ENCODE measurements at regions not wholly inside any gene's neighbourhood (a gene's known extent, or its start where the extent isn't known, plus 50 kb on each side); places are given as distances from the start of the nearest gene placed in this dataset.
"Not testable (repeated sequence)": the region's sequence is repeated elsewhere in the genome, so short reads cannot be mapped to it uniquely, and the experiment has no call there.

DNA sequence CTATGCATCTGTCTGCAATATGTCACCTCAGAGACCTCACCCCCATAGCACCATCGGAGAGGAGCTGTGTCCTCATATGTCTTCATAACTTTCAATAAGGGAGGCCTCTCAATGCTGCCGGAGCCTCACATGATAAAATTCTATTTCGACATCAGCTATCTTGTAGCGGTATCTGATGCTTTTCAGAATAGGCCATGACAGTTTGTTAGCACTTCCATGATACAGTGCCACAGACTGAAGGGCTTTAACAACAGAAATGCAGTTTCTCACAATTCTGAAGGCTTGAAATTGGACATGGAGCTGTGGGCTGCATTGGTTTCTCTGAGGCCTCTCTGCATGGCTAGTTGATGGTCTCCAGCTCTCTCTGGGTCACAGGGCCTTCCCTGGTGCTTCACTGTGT lies 125.0 kb upstream of the PZP start:
- Mint-ChIP-seq H3K27me3 (ENCODE audit: low read depth, poor library complexity) (no peaks in the 10 kb centered on the region), H3K4me1 (peaks cover 1% of the 10 kb centered on the region), H3K27ac (no peak overlapping the region), H3K4me3 (no peak overlapping the region), H3K36me3 (ENCODE audit: low read depth) (peaks cover 52% of the 10 kb centered on the region), H3K9me3 (peaks cover 21% of the 10 kb centered on the region)
- no peak for DNase-seq
- TF ChIP-seq CTCF (IDR thresholded peaks at IDR 0.05) = no peak

DNA sequence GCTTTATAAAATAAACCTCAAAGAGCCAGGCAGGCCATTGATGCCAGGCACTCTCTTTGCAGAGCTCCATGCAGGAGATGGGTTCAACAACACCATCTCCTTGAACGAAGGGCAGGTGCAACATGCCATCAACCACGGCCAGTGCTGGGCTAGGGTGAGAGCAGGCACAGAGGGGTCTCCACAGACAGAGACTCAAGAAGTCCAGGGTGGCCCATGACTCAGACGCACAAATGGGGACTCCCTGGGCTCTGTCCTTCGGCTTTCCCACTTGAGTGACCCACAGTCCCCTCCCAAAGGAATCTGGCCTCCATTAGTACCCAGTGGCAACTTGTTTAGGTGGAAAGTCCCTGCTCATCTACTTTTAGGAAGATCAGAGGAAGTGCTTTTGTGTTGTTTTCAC lies 124.4 kb upstream of the PZP start:
- no peaks in the 10 kb centered on the region for H3K27me3 Mint-ChIP-seq (ENCODE audit: low read depth, poor library complexity)
- no peak overlapping the region for H3K27ac Mint-ChIP-seq
- no peak overlapping the region for H3K4me3 Mint-ChIP-seq
- no peak for TF ChIP-seq CTCF (IDR thresholded peaks at IDR 0.05)
- peaks cover 19% of the 10 kb centered on the region for H3K9me3 Mint-ChIP-seq
- peaks cover under 1% of the 10 kb centered on the region for H3K4me1 Mint-ChIP-seq
- no peak for DNase-seq
- H3K36me3 Mint-ChIP-seq (ENCODE audit: low read depth) = peaks cover 50% of the 10 kb centered on the region

- H3K27me3 Mint-ChIP-seq (ENCODE audit: low read depth, poor library complexity) = no peaks in the 10 kb centered on the region
Observed at GRCh38 chr12:9331218-9331626, 123.0 kb upstream of the PZP start.

GRCh38 chr12:9329019-9329418 lies 120.8 kb upstream of the PZP start:
- peaks cover 36% of the 10 kb centered on the region for H3K4me1 Mint-ChIP-seq
- H3K36me3 Mint-ChIP-seq (ENCODE audit: low read depth) = peaks cover 30% of the 10 kb centered on the region
- H3K27ac Mint-ChIP-seq = no peak overlapping the region
- no peak for TF ChIP-seq CTCF (IDR thresholded peaks at IDR 0.05)
- H3K4me3 Mint-ChIP-seq = no peak overlapping the region
- no peaks in the 10 kb centered on the region for H3K9me3 Mint-ChIP-seq
- no peaks in the 10 kb centered on the region for H3K27me3 Mint-ChIP-seq (ENCODE audit: low read depth, poor library complexity)
- no peak for DNase-seq

More at GRCh38 chr12:9331218-9331626, 123.0 kb upstream of the PZP start:
- H3K4me3 Mint-ChIP-seq = no peak overlapping the region
- peak; percentile 97 for TF ChIP-seq CTCF (IDR thresholded peaks at IDR 0.05)
- peaks cover 7% of the 10 kb centered on the region for H3K9me3 Mint-ChIP-seq
- H3K36me3 Mint-ChIP-seq (ENCODE audit: low read depth) = peaks cover 49% of the 10 kb centered on the region
- no peak overlapping the region for H3K27ac Mint-ChIP-seq
- DNase-seq = peak; percentile 77
- peaks cover 14% of the 10 kb centered on the region for H3K4me1 Mint-ChIP-seq

- TF ChIP-seq CTCF (IDR thresholded peaks at IDR 0.05) = no peak
- peaks cover 26% of the 10 kb centered on the region for H3K36me3 Mint-ChIP-seq (ENCODE audit: low read depth)
- no peak overlapping the region for H3K27ac Mint-ChIP-seq
- peaks cover 46% of the 10 kb centered on the region for H3K4me1 Mint-ChIP-seq
- DNase-seq = no peak
- H3K9me3 Mint-ChIP-seq = no peaks in the 10 kb centered on the region
- peaks cover 2% of the 10 kb centered on the region for H3K27me3 Mint-ChIP-seq (ENCODE audit: low read depth, poor library complexity)
- H3K4me3 Mint-ChIP-seq = no peak overlapping the region
Observed at GRCh38 chr12:9328065-9328464, 119.9 kb upstream of the PZP start.

DNA sequence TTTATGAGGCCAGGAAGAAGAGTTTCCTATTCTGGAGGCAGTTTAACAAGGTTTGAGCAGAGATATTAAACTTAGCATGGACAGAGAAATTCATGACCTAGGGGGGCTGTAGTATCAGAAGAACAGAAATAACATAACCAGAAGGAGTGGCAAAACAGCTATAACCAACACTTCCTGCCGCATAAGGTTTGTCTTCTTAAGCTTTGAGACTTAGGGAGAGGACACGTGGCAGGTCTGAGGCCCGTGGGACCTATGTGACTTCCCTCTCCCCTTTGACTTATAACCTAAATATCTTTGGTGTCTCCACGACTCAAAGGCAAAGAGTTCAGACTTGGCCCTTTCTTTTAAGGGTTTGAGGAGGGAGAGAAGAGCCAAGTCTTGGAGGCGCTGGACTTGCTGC lies 119.1 kb upstream of the PZP start:
- Mint-ChIP-seq H3K4me1 (peaks cover 53% of the 10 kb centered on the region), H3K27ac (no peak overlapping the region), H3K36me3 (ENCODE audit: low read depth) (peaks cover 26% of the 10 kb centered on the region), H3K9me3 (no peaks in the 10 kb centered on the region), H3K4me3 (no peak overlapping the region), H3K27me3 (ENCODE audit: low read depth, poor library complexity) (peaks cover 2% of the 10 kb centered on the region)
- DNase-seq = no peak
- TF ChIP-seq CTCF (IDR thresholded peaks at IDR 0.05) = no peak

- not testable (repeated sequence) for DNase-seq; H3K27me3 Mint-ChIP-seq (ENCODE audit: low read depth, poor library complexity); H3K4me3 Mint-ChIP-seq; H3K9me3 Mint-ChIP-seq
- H3K27ac Mint-ChIP-seq = peak overlapping the region; percentile 76
- H3K4me1 Mint-ChIP-seq = peaks cover 55% of the 10 kb centered on the region
- H3K36me3 Mint-ChIP-seq (ENCODE audit: low read depth) = peaks cover 26% of the 10 kb centered on the region
Observed at GRCh38 chr12:9326849-9327248, 118.7 kb upstream of the PZP start.
